ENCODE measurements at regions not wholly inside any gene's neighbourhood (a gene's known extent, or its start where the extent isn't known, plus 50 kb on each side); places are given as distances from the start of the nearest gene placed in this dataset.
"Not testable (repeated sequence)": the region's sequence is repeated elsewhere in the genome, so short reads cannot be mapped to it uniquely, and the experiment has no call there.

DNA sequence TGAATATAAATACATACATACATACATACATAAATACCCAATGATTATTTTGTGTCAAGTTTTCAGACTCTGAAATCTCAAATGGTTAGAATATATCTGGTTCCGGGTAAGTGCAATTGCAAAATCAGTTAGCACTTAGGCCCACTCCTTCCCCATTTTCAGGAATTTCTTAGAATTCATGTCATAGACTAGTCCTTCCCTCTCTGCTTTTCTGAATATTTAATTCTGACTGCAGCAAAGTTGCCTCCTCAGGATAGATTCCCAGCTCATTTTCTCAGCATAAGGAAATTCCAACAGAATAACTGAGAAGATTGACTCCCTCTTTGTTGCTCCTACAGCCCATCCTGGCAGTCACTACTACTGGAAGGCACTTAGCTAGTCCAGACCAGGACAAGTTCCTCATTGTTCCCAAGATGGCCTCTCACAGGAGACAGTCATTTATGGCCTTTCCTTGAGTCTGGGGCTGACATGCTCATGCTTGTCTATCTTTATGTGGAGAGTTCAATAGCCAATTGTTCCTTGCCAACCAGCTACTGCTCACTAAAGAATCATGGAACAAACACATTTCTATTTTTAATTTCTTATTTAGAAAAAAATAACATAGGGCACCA is 142.9 kb upstream of the ITGB1 start:
- no peak for DNase-seq

DNA sequence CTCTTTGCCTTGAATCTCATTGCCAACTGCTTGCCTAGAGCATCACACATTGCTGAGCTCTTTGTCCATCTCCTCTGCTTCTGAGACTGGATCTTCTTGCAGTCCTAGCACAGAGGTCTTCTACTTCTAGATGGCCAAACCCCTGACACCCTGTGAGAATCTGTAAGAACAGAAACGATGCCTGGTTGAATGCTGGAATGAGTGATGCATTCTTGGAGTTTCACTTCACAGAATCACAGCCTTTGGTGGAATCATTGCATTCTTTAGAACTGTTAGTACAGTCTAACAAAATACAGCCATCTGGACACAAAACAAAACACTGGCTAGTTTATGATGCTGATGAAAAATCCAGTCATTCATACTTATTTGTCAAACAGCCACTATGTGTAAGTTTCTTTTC is 141.7 kb upstream of the ITGB1 start:
- no peak for DNase-seq

DNA sequence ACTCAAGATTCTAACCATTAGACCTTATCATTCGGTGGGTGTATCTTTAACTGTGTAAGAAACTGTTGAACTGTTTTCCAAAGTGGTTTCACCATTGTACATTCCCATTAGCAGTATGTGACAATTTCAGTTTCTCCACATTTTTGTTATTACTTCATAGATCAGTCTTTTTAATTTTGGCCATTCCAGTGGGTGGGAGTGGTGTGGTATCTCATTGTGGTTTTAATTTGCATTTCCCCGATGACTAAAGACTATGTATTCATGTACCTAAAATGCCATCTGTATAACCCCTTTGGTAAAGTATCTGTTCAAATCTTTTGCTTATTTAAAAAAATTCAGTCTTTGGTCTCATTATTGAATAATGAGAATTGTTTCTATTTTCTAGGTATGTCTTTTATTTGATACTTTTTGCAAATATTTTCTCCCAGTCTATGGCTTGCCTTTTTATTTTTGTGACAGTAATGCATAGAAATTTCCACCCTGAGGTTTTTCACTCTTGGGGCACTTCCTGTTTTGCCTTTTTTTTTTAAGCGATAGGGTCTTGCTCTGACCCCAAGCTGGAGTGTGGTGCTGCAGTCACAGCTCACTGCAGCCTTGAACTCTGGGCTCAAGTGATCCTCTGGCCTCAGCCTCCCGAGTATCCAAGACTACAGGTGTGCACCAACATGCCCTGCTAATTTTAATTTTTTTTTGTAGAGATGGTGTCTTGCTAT is 141.1 kb upstream of the ITGB1 start:
- DNase-seq = no peak

DNA sequence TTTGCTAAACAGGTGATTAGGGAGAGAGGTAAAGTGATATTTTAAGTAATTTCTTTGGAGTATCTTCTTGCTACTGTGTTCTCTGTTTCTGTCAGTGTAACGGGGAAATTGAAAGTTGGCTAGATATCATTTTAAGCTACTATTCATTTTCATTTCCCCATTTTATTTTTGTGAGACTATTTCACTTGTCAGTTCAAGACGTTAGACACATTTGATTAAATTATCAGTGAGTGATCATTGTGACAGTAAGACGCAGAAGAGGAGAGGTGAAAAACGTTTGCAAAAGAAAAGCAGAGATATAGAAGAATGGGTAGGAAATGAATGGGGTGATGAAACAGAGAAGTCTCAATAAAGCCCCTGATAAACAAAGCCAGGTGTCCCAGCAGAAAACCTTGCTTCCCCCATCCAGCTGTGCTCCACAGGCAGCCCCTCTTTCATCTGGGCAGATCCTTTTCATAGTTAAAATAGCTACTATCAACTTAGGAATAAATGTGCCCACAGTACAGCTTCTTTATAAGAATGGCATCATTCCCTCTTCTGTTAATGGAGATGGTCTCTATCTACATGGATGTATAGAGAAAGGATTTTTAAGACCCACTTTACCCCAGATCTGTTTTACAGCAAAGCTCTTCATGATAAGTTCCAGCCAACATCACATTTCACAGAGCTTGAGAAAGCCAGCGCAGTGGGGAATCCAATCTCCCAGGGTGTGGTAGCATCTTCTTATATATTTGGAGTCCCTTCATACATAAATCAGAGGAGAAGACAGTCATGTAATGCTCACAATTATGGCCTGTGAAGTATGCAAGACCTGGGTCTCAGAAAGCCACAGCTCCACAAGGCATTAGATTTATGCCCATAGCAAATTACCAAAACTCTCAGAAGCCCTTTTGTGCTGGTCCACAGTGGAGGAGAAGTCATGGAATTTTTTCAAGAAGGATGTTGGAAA is 138.1 kb upstream of the ITGB1 start:
- DNase-seq = no peak

DNA sequence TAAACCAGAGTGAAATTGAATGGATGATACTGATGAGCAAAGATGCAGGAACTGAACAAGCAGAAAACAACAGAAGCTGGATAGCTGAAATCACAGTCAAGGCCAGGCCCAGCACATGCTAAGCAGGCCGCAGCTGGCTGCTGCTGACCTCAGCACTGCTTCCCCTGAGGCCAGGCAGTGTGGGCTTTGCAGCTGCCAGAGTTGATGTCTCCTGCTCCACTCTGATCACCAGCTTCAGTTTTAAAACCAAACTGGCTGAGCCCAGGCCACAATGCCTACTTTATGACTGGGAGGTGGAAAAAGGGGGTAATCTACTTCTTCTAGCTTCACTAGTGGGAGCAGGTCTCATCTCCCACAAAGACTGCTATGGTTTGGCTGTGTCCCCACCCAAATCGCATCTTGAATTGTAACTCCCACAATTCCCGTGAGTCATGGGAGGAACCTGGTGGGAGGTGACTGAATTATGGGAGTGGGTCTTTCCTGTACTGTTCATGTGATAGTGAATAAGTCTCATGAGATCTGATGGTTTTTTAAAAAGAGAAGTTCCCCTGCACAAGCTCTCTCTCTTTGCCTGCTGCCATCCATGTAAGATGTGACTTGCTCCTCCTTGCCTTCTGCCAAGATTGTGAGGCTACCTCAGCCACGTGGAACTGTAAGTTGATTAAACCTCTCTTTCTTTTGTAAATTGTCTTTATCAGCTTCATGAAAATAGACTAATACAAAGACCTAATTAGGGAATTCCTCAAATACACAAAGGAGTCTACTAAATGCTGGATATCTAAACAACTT is 136.4 kb upstream of the ITGB1 start:
- DNase-seq = no peak

DNA sequence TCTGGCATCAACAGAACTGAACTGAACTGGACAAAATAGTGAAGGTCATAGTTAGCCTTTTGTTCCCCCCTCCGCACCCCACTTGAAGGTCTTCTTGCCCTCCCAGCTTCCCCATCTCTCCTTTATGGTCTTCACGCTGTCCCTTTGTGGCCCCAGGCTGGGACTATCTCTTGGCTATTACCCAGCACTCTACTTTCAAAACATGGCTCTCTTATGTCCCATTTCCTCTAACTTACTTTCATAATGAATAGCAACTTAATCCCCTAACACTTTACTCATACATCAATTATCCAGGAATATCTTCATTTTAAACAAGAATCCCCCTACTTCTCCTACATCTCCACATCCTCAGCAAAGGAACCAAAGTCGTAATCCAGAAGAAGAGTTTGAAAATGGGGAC is 135.3 kb upstream of the ITGB1 start:
- no peak for DNase-seq

DNA sequence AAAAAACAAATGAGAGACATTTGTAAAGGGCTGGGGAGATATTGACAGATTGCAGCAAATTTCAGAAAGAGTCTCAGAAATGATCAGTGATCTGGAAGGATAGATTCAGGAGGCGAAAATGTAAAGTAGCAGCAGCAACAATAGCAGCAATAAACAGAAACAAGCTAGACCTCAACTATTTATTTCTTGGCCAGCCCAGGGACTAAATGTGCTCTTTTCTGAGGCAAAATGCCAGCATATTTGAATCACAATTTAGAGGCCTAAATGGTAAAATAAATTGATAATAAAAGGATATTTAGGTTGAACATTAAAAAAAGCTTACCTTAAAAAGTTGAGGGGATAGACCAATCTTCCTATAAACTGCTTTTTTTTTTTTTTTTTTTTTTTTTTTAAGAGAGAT is 134.6 kb upstream of the ITGB1 start:
- DNase-seq = no peak

DNA sequence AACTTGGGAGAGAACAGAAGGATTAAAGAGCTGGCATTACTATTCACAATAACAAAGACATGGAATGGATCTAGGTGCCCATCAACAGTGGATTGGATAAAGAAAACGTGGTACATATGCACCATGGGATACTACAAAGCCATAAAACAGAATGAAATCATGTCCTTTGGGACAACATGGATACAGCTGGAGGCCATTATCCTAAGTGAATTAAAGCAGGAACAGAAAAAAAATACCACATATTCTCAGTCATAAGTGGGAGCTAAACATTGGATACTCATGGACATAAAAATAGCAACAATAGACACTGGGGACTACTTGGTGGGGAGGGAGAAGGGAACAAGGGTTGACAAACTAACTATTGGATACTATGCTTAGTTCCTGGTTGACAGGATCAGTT is 133.2 kb upstream of the ITGB1 start:
- DNase-seq = no peak

DNA sequence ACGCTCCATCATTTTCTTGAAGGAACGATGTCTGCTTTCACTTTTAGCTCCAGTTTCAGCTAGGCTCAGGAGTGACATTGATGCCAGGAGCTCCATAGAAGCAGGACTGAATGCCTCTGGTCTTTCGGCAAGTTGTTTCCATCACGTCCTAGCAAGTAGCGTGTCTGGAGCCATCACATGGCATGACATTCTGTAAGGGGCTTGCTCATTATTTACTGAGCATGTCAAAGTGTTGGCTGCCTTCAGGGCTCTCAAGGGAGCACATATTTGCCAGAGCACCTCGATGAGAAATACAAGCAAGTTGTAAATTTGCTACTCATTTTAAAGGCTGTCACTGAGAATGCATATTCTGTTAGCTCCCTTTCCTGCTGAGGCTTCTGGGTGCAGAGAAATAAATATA is 131.0 kb upstream of the ITGB1 start:
- no peak for DNase-seq

DNA sequence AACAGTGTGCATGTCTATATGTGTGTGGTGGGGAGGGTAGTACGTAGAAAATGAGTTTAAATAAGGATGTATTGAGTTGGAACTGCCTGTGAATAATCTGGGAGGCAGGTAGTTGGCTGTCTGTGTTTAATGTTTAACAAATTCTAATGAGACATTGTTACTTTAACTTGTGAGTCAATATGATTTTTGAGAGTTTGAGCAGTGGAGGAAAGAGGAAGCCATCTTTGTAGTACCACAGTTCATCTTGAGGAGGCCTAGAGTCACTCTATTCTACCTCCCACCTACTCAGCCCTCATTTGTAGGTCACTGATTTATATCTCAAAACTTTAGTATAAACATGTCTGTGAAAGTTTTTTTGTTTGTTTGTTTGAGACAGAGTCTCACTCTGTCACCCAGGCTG is 129.9 kb upstream of the ITGB1 start:
- no peak for DNase-seq

DNA sequence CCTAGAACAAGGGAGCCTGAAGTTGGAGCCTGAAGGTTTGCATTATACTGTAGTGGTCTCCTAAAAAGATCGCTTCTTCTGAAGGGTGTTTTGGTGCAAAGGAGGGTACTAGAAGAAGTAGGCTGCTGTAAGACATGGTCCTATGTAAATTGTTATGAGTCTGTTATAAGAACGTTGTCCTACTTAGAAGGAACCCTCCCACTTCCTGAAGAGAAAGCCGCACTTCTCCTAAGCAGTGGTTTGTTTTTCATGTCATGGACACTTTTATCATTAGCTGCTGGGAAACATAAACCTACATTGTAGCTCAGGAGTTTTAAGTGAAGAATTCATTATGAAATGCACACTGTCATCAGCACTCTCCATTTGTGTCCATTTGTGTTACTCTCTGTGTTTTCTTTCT is 129.1 kb upstream of the ITGB1 start:
- no peak for DNase-seq

DNA sequence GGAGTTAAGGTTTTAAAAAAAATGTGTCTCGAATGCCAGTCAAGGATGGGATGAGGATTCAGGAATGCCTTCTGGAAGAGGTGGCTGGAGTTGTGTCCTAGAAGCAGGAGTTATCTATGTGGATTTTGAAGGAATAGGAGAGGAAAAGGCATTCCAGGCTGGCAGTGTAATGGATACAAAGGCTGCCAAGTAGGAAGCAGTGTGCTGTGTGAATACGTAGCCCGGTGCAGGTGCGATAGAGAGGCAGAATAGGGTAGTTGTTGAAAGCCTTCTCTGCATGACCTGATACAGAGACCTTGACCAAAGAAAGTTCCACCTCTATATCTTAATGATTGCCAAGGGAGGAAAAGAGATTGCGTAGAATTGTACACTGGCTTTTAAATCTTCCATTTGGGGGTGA is 128.1 kb upstream of the ITGB1 start:
- no peak for DNase-seq

DNA sequence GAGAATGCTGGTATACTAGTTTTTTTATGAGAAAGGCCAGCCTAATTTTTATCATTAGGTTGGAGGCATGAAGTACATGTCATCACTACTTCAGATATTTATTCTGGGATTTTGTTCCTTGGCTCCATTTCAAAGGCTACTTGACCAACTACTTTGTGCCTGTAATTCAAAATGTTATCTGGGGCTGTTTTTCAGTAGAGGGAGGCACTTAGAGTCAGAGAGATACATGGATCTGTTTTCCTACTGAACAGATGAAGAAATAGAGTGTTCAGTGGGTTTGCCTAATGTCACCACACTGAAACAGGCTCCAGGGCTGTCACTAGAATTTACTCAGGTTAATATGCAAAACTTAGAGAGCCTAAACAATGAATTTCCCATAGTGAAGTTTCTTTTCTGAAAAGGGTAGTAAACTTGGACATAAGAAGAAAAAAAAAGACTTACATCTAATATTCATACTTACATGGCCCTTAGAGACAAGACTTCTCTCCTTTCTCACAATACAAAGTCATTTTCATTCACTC is 127.3 kb upstream of the ITGB1 start:
- DNase-seq = no peak

DNA sequence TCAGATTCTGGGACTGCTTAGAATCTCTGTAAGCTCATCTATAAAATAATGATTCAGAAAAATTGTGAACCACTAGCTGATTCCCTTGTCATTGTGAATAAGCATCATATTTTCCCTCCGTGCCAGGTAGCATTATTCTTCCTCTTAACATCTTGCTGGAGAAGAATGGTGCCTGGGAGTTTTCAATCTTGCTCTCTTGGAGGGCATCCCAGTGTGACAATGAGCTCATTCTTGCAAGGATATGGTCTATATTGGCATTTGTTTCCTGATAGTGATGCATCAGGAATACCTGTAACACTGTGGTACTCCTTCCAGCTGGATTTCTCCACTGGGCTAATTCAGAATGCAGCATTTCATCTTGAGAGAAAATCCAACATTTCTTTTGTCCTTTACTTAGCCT is 126.4 kb upstream of the ITGB1 start:
- DNase-seq = no peak

DNA sequence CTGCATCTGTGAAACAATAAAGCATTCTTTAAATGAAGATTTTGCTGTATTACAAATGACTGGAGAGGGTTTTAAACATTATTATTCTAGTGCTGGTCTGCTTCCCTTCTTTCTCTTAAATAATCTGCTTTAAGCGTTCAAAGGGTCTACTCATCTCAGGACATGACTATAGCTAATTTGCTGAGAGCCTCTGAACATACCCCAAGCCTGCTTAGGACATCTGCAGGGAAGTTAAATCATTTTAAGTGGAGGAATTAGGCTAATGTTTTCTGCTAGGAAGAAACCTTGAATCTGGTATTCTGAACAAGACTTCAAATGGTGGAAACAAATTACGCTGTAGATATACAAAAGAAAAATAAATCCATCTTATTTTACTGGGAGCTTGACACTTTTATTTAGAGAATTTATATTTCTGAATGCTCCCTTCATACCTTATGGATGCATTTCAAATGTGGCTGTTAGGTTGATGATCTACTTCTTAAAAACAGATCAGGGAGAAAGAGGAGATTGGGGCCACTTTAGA is 124.4 kb upstream of the ITGB1 start:
- DNase-seq = no peak

DNA sequence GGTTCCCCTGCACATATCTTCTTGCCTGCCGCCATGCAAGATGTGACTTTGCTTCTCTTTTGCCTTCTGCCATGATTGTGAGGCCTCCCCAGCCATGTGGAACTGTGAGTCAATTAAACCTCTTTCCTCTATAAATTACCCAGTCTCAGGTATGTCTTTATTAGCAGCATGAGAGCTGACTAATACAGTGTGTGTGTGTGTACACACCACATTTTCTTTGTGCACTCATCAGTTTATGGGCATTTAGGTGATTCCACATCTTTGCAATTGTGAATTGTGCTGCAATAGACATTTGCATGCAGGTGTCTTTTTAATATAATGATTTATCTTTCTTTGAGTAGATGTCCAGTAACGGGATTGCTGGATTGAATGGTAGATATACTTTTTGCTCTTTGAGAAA is 122.4 kb upstream of the ITGB1 start:
- DNase-seq = not testable (repeated sequence)

DNA sequence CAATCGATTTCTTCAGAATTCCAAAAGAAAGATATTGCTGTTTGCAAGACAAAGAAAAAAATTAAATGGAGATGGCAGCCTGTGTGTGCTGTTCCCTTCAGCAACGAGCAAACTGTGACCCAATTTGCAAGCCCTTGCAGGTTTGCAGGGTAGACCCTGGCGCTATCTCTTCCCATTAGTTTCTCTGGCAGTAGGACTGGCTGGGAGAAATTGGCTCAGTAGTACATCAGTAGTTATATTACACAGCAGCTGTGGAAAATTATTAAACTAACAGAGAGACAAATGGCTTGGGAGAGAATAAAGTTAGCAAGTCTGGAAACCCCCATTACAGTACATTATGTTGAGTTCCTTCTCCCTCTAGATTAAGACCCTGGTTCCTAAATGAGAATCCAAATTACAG is 116.4 kb upstream of the ITGB1 start:
- no peak for DNase-seq

DNA sequence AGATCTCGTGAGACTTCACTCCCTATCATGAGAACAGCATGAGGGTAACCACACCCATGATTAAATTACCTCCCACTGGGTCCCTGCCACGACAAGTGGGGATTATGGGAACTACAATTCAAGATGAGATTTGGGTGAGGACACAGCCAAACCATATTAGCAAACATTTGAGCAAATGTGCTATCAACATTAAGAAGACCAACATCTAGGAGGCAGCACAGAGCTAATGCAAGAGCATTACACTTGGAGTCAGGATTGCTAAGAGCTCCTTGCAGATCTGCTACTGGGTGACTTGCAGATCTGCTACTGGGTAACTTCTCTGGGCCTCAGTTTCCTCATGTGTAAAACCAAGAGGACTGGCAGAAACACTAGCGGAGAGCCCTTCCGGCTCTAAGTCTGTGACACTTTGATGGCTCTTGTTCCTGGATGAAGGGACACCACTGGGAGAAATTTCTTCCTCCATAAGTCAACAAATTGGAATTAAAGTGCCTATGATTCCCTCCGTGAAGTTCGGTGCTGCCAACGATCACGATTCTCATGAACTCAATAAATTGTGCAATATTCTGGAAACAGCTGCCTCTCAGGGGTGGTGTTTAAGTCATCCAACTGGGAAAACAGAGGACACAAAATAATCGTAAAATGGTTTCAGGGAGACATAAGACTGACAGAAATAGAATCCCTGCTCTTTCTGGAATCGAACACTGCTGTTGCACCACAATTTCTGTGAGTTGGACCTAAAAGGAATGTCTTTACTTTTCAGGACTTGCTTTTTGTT is 115.8 kb upstream of the ITGB1 start:
- DNase-seq = no peak

DNA sequence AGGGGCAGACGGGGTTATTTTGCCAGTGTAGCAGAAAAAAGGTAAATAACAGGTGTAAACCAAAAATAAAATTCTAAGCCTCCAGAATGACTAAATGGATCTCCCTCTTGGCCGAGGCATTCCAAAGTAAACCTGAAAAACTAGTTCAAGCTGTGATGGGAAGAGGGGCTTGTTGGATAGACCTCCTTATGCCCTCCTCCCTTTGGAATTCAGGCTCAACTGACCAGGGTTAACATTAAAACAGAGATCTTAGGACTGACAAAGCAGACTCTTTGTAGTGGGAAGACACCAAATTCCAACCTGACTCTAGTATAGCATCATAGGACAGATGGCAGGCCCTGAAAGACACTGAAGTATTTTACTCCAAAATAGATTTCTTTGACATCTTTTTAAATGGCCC is 113.8 kb upstream of the ITGB1 start:
- no peak for DNase-seq

DNA sequence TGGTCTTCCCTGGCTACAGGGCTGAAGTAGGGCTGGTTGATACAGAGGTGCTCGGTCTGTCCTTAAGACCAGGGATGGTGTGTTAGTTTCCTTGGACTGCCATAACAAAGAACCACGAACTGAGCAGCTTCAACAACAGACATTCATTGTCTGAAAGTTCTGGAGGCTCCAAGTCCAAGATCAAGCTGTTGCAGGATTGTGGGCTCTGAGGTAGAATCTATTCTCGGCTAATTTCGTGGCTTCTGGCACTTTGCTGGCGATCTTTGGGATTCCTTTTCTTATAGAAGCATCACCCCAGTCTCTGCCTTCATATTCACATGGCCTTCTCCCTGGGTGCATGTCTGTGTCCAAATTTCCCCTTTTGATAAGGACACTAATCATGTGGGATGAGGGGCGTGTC is 112.1 kb upstream of the ITGB1 start:
- no peak for DNase-seq

DNA sequence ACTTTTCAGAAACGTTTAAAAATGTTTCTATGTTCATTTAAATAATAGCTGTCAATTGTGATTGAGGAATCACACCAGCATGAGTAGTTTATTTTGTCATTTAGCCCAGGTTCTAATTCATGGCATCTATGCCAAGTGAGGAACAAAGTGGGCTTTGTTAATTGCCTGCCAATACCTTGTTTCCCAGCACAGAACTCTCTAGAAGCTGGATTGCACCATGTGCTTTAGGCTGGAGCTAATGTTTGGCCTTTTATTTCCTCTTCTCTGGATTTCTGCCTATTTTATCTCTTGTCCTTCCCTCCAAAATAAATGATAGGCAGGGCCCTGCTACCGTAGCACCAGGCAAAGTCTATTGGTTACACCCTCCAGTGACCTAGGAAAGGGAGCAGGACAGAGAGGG is 109.9 kb upstream of the ITGB1 start:
- DNase-seq = no peak

DNA sequence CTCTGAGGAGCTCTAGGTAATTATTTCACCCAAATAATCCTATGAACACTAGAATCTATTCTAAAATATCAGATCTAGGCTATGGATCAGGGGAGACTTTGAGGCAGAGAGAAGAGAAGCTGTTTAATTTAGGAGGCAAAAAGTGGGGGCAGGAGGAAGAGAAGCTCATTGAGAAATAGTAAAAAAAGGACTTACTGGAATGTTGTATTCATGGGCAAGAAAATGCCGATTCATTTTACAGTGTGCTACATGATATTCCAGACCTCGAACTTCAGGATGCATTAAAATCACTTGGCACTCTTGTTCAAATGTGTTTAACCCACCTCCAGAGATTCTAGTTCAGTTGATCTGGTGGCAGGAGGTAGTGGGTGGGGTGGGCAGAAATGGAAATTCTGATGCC is 109.5 kb upstream of the ITGB1 start:
- DNase-seq = no peak
